ENCODE measurements at regions not wholly inside any gene's neighbourhood (a gene's known extent, or its start where the extent isn't known, plus 50 kb on each side); places are given as distances from the start of the nearest gene placed in this dataset.

- no peak for DNase-seq (ENCODE audit: low read depth)
- no peak overlapping the region for H3K4me3 ChIP-seq (ENCODE audit: low read depth, low read length)
- no peak for TF ChIP-seq CTCF (IDR thresholded peaks at IDR 0.05; ENCODE audit: low read depth, low read length, missing control alignments)
These were observed 60.1 kb upstream of the GALNT15 start for GRCh38 chr3:16114429-16114828.

GRCh38 chr3:16114930-16115329 lies 59.5 kb upstream of the GALNT15 start:
- TF ChIP-seq CTCF (IDR thresholded peaks at IDR 0.05; ENCODE audit: low read depth, low read length, missing control alignments), result no peak
- DNase-seq (ENCODE audit: low read depth), result no peak

GRCh38 chr3:16118396-16118795 lies 56.1 kb upstream of the GALNT15 start:
- no peak for DNase-seq (ENCODE audit: low read depth)
- no peak for TF ChIP-seq CTCF (IDR thresholded peaks at IDR 0.05; ENCODE audit: low read depth, low read length, missing control alignments)
- H3K4me3 ChIP-seq (ENCODE audit: low read depth, low read length), result no peak overlapping the region

More at GRCh38 chr3:16114930-16115329, 59.5 kb upstream of the GALNT15 start:
- no peak overlapping the region for H3K4me3 ChIP-seq (ENCODE audit: low read depth, low read length)

- TF ChIP-seq CTCF (IDR thresholded peaks at IDR 0.05; ENCODE audit: low read depth, low read length, missing control alignments), result no peak
- H3K4me3 ChIP-seq (ENCODE audit: low read depth, low read length), result no peak overlapping the region
- DNase-seq (ENCODE audit: low read depth), result no peak
These were observed 54.6 kb upstream of the GALNT15 start for GRCh38 chr3:16119887-16120286.

- DNase-seq (ENCODE audit: low read depth), result no peak
- TF ChIP-seq CTCF (IDR thresholded peaks at IDR 0.05; ENCODE audit: low read depth, low read length, missing control alignments), result no peak
- no peak overlapping the region for H3K4me3 ChIP-seq (ENCODE audit: low read depth, low read length)
These were observed 53.1 kb upstream of the GALNT15 start for GRCh38 chr3:16121391-16121790.

- TF ChIP-seq CTCF (IDR thresholded peaks at IDR 0.05; ENCODE audit: low read depth, low read length, missing control alignments), result no peak
- no peak overlapping the region for H3K4me3 ChIP-seq (ENCODE audit: low read depth, low read length)
- DNase-seq (ENCODE audit: low read depth), result no peak
These were observed 52.3 kb upstream of the GALNT15 start for GRCh38 chr3:16122155-16122554.

- no peak for TF ChIP-seq CTCF (IDR thresholded peaks at IDR 0.05; ENCODE audit: low read depth, low read length, missing control alignments)
- DNase-seq (ENCODE audit: low read depth), result no peak
- no peak overlapping the region for H3K4me3 ChIP-seq (ENCODE audit: low read depth, low read length)
These were observed 51.8 kb upstream of the GALNT15 start for GRCh38 chr3:16122661-16123060.

Measured in GM12864 (cell line).